ENCODE measurements at regions not wholly inside any gene's neighbourhood (a gene's known extent, or its start where the extent isn't known, plus 50 kb on each side); places are given as distances from the start of the nearest gene placed in this dataset.

DNA sequence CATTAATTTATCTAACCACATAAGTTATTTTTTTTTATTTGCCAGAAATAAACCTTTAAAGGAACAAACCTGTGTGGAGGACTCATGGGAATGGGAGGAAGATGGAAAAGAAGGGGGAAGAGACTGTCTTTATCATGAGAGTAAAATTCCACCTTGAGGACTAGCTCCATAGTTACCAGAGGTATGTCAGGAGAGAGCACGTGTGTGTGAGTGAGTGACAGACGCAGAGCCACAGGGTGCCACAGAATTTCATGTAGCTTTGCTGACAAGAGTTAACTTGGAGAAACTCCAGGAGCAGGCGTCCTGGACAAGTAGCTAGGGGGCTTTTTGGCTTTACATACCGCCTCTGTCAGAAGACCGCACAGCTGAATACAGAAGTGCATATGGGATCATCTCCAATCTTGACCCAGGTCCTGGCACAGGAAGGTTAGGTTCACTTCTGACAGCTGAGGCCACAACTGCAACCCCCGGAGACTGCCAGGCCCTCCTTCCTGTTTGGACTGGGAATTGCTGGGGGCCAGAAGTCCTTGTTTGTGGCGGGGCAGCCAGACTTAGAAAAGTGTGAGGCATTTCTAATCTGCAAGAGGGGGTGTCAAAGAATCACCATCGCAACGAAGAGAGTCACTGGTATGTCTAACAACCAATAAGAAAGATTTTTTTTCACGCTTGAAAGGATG is 197.8 kb upstream of the TPM1 start:
- H4K20me1 ChIP-seq (ENCODE audit: control insufficient read depth, extremely low read depth, insufficient read depth, low read length) = no peaks in the 10 kb centered on the region
- no peaks in the 10 kb centered on the region for H3K4me1 ChIP-seq (ENCODE audit: control insufficient read depth, extremely low read depth, insufficient read depth, low read length)
- H3K4me2 ChIP-seq (ENCODE audit: control insufficient read depth, extremely low read depth, insufficient read depth, low read depth, low read length) = no peak overlapping the region
- H3K9me1 ChIP-seq (ENCODE audit: control insufficient read depth, extremely low read depth, insufficient read depth, low read length) = no peaks in the 10 kb centered on the region
- no peak overlapping the region for H2AFZ ChIP-seq (ENCODE audit: control insufficient read depth, low read length)
- FAIRE-seq (no peak), DNase-seq (ENCODE audit: low read depth, low spot score) (no peak)
- peaks cover 0 to 7% of the 10 kb centered on the region in 2 experiments for H3K36me3 ChIP-seq (ENCODE audit: control insufficient read depth in 2 of 2, extremely low read depth in 1 of 2, insufficient read depth in 2 of 2, low read length in 2 of 2)
- no peak overlapping the region for H3K4me3 ChIP-seq (ENCODE audit: control insufficient read depth in 2 of 3, extremely low read depth in 1 of 3, insufficient read depth in 2 of 3, low read depth in 1 of 3, low read length in 3 of 3)
- no peaks in the 10 kb centered on the region for H3K79me2 ChIP-seq (ENCODE audit: control insufficient read depth, insufficient read depth, low read length)
- no peaks in the 10 kb centered on the region for H3K9me3 ChIP-seq (ENCODE audit: control insufficient read depth, low read depth, low read length)
- dilution Hi-C loops (cut with MboI; ENCODE audit: extremely low pct_ligation_motif_present, low sequenced_read_pairs) = no loop called here
- H3K27me3 ChIP-seq (ENCODE audit: control insufficient read depth, extremely low read depth, insufficient read depth, low read length) = no peaks in the 10 kb centered on the region
- TF ChIP-seq EZH2 (IDR thresholded peaks at IDR 0.05; ENCODE audit: low read length) = no peak
- TF ChIP-seq, protein P1, sequence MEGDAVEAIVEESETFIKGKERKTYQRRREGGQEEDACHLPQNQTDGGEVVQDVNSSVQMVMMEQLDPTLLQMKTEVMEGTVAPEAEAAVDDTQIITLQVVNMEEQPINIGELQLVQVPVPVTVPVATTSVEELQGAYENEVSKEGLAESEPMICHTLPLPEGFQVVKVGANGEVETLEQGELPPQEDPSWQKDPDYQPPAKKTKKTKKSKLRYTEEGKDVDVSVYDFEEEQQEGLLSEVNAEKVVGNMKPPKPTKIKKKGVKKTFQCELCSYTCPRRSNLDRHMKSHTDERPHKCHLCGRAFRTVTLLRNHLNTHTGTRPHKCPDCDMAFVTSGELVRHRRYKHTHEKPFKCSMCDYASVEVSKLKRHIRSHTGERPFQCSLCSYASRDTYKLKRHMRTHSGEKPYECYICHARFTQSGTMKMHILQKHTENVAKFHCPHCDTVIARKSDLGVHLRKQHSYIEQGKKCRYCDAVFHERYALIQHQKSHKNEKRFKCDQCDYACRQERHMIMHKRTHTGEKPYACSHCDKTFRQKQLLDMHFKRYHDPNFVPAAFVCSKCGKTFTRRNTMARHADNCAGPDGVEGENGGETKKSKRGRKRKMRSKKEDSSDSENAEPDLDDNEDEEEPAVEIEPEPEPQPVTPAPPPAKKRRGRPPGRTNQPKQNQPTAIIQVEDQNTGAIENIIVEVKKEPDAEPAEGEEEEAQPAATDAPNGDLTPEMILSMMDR (optimal IDR thresholded peaks at IDR 0.05 in 1 of 3, IDR thresholded peaks at IDR 0.05 in 1 of 3, conservative IDR thresholded peaks at IDR 0.05 in 1 of 3; ENCODE audit: extremely low read depth in 1 of 3, insufficient read depth in 2 of 3, low read length in 3 of 3) = no peak
- H3K9ac ChIP-seq (ENCODE audit: control insufficient read depth, extremely low read depth, insufficient read depth, low read length) = no peak overlapping the region
- no peak overlapping the region for H3K27ac ChIP-seq (ENCODE audit: control insufficient read depth, insufficient read depth, low read length)

DNA sequence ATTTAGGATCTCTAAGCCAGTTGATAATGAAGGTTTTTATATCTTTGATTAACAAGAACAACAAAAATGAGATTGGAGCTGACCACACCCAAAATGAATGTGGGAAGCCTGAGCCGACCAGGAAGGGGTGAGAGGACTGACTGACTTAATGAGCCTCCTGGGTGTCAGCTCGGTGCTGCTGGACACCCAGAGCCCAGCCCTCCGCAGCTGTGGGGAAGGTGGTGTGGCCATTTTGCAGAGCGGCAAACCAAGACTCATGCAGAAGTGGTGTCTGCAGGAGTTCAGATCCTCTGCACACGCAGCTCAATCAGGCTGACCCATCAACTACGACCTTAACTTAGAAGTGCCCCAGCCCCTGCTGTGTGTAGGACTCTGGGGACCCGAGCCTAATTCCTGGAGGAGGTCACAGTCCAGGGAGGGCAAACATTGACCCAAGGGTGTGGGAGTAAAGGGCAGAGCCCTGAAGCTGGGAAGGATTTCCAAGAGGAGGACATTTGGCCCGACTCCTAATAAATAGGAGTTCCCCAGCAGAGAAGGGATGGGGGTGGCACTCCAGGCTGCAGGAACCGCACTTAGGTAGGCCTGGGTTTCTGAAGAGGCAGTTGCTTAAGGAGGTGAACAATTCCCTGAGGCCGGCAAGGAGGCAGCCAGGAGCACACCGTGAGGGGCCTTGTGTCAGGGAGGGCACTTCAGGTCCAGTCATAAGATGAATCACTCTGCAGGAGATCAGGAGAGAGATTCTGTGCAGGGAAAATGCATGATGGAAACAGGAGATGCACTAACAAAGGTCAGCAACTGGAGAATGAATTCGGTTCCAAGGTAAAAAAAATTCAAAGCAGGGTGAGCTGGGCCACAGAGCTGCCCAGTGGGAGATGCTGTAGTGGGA is 197.1 kb upstream of the TPM1 start:
- peaks cover 0 to 4% of the 10 kb centered on the region in 2 experiments for H3K36me3 ChIP-seq (ENCODE audit: control insufficient read depth in 2 of 2, extremely low read depth in 1 of 2, insufficient read depth in 2 of 2, low read length in 2 of 2)
- no peaks in the 10 kb centered on the region for H3K27me3 ChIP-seq (ENCODE audit: control insufficient read depth, extremely low read depth, insufficient read depth, low read length)
- no peak overlapping the region for H3K4me3 ChIP-seq (ENCODE audit: control insufficient read depth in 2 of 3, extremely low read depth in 1 of 3, insufficient read depth in 2 of 3, low read depth in 1 of 3, low read length in 3 of 3)
- no peak for DNase-seq (ENCODE audit: low read depth, low spot score)
- no peaks in the 10 kb centered on the region for H4K20me1 ChIP-seq (ENCODE audit: control insufficient read depth, extremely low read depth, insufficient read depth, low read length)
- H3K9me1 ChIP-seq (ENCODE audit: control insufficient read depth, extremely low read depth, insufficient read depth, low read length) = no peaks in the 10 kb centered on the region
- no peak overlapping the region for H3K27ac ChIP-seq (ENCODE audit: control insufficient read depth, insufficient read depth, low read length)
- H3K4me2 ChIP-seq (ENCODE audit: control insufficient read depth, extremely low read depth, insufficient read depth, low read depth, low read length) = no peak overlapping the region
- FAIRE-seq = no peak
- TF ChIP-seq, protein P1 (optimal IDR thresholded peaks at IDR 0.05 in 1 of 3, IDR thresholded peaks at IDR 0.05 in 1 of 3, conservative IDR thresholded peaks at IDR 0.05 in 1 of 3; ENCODE audit: extremely low read depth in 1 of 3, insufficient read depth in 2 of 3, low read length in 3 of 3) = no peak
- TF ChIP-seq EZH2 (IDR thresholded peaks at IDR 0.05; ENCODE audit: low read length) = no peak
- H3K79me2 ChIP-seq (ENCODE audit: control insufficient read depth, insufficient read depth, low read length) = no peaks in the 10 kb centered on the region
- no peaks in the 10 kb centered on the region for H3K9me3 ChIP-seq (ENCODE audit: control insufficient read depth, low read depth, low read length)
- H3K9ac ChIP-seq (ENCODE audit: control insufficient read depth, extremely low read depth, insufficient read depth, low read length) = no peak overlapping the region
- H2AFZ ChIP-seq (ENCODE audit: control insufficient read depth, low read length) = no peak overlapping the region
- H3K4me1 ChIP-seq (ENCODE audit: control insufficient read depth, extremely low read depth, insufficient read depth, low read length) = peaks cover 4% of the 10 kb centered on the region
- dilution Hi-C loops (cut with MboI; ENCODE audit: extremely low pct_ligation_motif_present, low sequenced_read_pairs) = no loop called here

All from keratinocyte (primary cell).